CD14-positive monocyte (primary cell): ENCODE measurements at regions not wholly inside any gene's neighbourhood (a gene's known extent, or its start where the extent isn't known, plus 50 kb on each side); places are given as distances from the start of the nearest gene placed in this dataset.

ENCODE experiments used
- DNase-seq, 3 donors: peaks; one replicate each; pipeline ENCODE4 v3.0.0-alpha.2; 2011 to 2022
- H2AFZ ChIP-seq: 2 replicates; pipeline ENCODE4 v1.6.0; 2012; ENCODE audit warnings: mild to moderate bottlenecking, low read depth, low read length, inconsistent platforms; ENCODE audit not compliant: insufficient read depth, poor library complexity, severe bottlenecking
- H3K27ac ChIP-seq, 2 donors: 1 replicate in 1 of 2; 2 replicates in 1 of 2; pipeline ENCODE4 v1.5.1; 2012 to 2013; ENCODE audit warnings: low read length in 2 of 2, control low read depth in 1 of 2, inconsistent platforms in 1 of 2, low read depth in 1 of 2, mild to moderate bottlenecking in 1 of 2
- H3K27me3 ChIP-seq, 2 donors: one replicate each; pipeline versions ENCODE4 v1.6.0 to v1.6.1; 2011 to 2013; ENCODE audit warnings: low read length in 2 of 2; ENCODE audit not compliant: control insufficient read depth in 2 of 2, insufficient read depth in 2 of 2
- H3K36me3 ChIP-seq, 2 donors: replicated peaks in 1 of 2; 1 replicate in 1 of 2; 2 replicates in 1 of 2; pipeline versions ENCODE4 v1.5.1 to v1.6.1; 2012 to 2013; ENCODE audit warnings: low read length in 2 of 2, control low read depth in 1 of 2, inconsistent platforms in 1 of 2, mild to moderate bottlenecking in 1 of 2; ENCODE audit not compliant: insufficient read depth in 2 of 2, control insufficient read depth in 1 of 2
- H3K4me1 ChIP-seq, 2 donors: 1 replicate in 1 of 2; 2 replicates in 1 of 2; pipeline versions ENCODE4 v1.5.1 to v1.6.1; 2012 to 2013; ENCODE audit warnings: low read length in 2 of 2, control low read depth in 1 of 2, inconsistent platforms in 1 of 2, mild to moderate bottlenecking in 1 of 2, moderate library complexity in 1 of 2; ENCODE audit not compliant: insufficient read depth in 2 of 2, control insufficient read depth in 1 of 2
- H3K4me2 ChIP-seq: replicated peaks from 2 replicates; pipeline ENCODE3; 2012; ENCODE audit warnings: low read length, moderate library complexity, mild to moderate bottlenecking; ENCODE audit not compliant: poor library complexity, severe bottlenecking; ENCODE audit errors: extremely low read depth
- H3K4me3 ChIP-seq, 3 experiments: fragments of 200-600 bp in 1 of 3; sonication (generic) in 1 of 3; replicated peaks in 1 of 3; 1 replicate in 2 of 3; 2 replicates in 1 of 3; pipeline ENCODE4 v1.5.1; 2011 to 2013; ENCODE audit warnings: low read length in 3 of 3, mild to moderate bottlenecking in 3 of 3, control low read depth in 2 of 3, low read depth in 2 of 3, inconsistent platforms in 1 of 3, moderate library complexity in 1 of 3
- H3K79me2 ChIP-seq: 2 replicates; pipeline ENCODE4 v1.6.0; 2012; ENCODE audit warnings: mild to moderate bottlenecking, control low read depth, inconsistent platforms, low read length, moderate library complexity; ENCODE audit not compliant: insufficient read depth
- H3K9ac ChIP-seq: 2 replicates; pipeline ENCODE4 v1.6.0; 2017; ENCODE audit warnings: low read length, mild to moderate bottlenecking; ENCODE audit not compliant: insufficient read depth, poor library complexity, severe bottlenecking
- H3K9me3 ChIP-seq, 2 donors: replicated peaks in 1 of 2; 1 replicate in 1 of 2; 2 replicates in 1 of 2; pipeline versions ENCODE4 v1.5.1 to v1.6.1; 2012 to 2013; ENCODE audit warnings: low read length in 2 of 2, control low read depth in 1 of 2; ENCODE audit not compliant: control insufficient read depth in 1 of 2, insufficient read depth in 1 of 2
- H4K20me1 ChIP-seq: 2 replicates; pipeline ENCODE4 v1.6.0; 2012; ENCODE audit warnings: mild to moderate bottlenecking, low read length, control low read depth, moderate library complexity; ENCODE audit not compliant: insufficient read depth
- H3K27ac Mint-ChIP-seq, 7 donors: one replicate each; pipeline ENCODE4 v1.8.0; 2020; ENCODE audit warnings: mild to moderate bottlenecking in 7 of 7, mixed read lengths in 7 of 7, moderate library complexity in 6 of 7, inconsistent platforms in 2 of 7
- H3K27me3 Mint-ChIP-seq, 3 donors: one replicate each; pipeline ENCODE4 v1.8.0; 2021 to 2022; ENCODE audit warnings: low read depth in 3 of 3, mild to moderate bottlenecking in 3 of 3, mixed read lengths in 3 of 3, moderate library complexity in 3 of 3, inconsistent platforms in 1 of 3
- H3K36me3 Mint-ChIP-seq, 2 donors: one replicate each; pipeline ENCODE4 v1.8.0; 2020; ENCODE audit warnings: mixed read lengths in 2 of 2, inconsistent platforms in 1 of 2, mild to moderate bottlenecking in 1 of 2
- H3K4me1 Mint-ChIP-seq: one replicate; pipeline ENCODE4 v1.8.0; 2020; ENCODE audit warnings: mild to moderate bottlenecking, mixed read lengths
- H3K4me3 Mint-ChIP-seq, 2 donors: one replicate each; pipeline ENCODE4 v1.8.0; 2020; ENCODE audit warnings: mild to moderate bottlenecking in 2 of 2, mixed read lengths in 2 of 2, moderate library complexity in 1 of 2
- H3K9me3 Mint-ChIP-seq, 7 donors: one replicate each; pipeline ENCODE4 v1.8.0; 2020 to 2022; ENCODE audit warnings: mixed read lengths in 7 of 7, mild to moderate bottlenecking in 6 of 7, moderate library complexity in 6 of 7, inconsistent platforms in 2 of 7
- CTCF ChIP-seq: fragments of 200-600 bp; IDR thresholded peaks from one replicate; pipeline ENCODE4 v1.8.0; 2022; ENCODE audit warnings: antibody characterized with exemption, mild to moderate bottlenecking
- WGBS: methylation state at CpG from one replicate; pipeline ENCODE4 v1.1.5; 2013; ENCODE audit warnings: missing lambda C conversion rate; ENCODE audit not compliant: insufficient coverage; 5-methylcytosine and 5-hydroxymethylcytosine counted together
- intact Hi-C, 2 donors: fragments of 100-400 bp; cut with micrococcal nuclease; formaldehyde crosslinking; loops; one replicate each; pipeline versions ENCODE4 v1.15.0 to v1.15.1; 2023

DNA sequence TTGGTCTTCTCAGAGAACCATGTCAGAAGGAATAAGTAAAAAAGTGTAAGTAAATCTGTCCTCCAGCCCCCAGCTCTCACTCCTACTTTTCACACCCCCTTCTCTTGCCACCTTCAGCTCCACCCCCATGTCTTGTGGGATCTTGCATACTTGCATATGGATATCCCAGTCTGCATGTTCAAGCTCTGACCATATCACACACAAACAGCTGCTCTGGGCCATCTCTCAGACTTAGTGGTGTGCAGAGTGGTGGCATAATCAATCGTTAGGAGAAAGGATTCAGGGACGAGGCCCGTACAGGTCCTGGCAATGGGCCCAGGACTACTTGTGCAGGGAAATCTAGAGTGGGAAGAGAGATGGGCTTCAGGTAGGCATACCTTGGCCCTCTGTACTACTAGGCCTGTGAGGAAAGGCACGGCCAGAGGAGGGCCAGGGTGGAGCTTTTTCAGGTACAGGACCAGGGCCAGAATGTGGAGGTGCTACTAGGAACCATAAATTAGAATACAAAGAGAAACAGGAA is 112.0 kb upstream of the SGK1 start:
- no peak overlapping the region for H3K4me2 ChIP-seq
- Mint-ChIP-seq H3K4me1 (peaks cover 32% of the 10 kb centered on the region), H3K36me3 (no peaks in the 10 kb centered on the region), H3K27me3 (peaks cover 0 to 1% (median 0%) of the 10 kb centered on the region in 3 donors), H3K9me3 (peaks cover 0 to 4% (median 0%) of the 10 kb centered on the region in 7 donors), H3K4me3 (no peak overlapping the region), H3K27ac (no peak overlapping the region)
- H3K27me3 ChIP-seq: no peaks in the 10 kb centered on the region
- 93% methylated on average over 4 of the region's 4 CpGs for WGBS
- H2AFZ ChIP-seq: no peak overlapping the region
- H3K4me1 ChIP-seq: peaks cover 10 to 29% of the 10 kb centered on the region in 2 donors
- H4K20me1 ChIP-seq: no peaks in the 10 kb centered on the region
- H3K27ac ChIP-seq: no peak overlapping the region
- H3K36me3 ChIP-seq: no peaks in the 10 kb centered on the region
- DNase-seq: no peak
- no peak overlapping the region for H3K4me3 ChIP-seq
- intact Hi-C loops: loop anchor here (10.0 kb wide), 2 partner anchors 45 to 195 kb away; no protein-coding TSS in a partner anchor
- H3K79me2 ChIP-seq: no peaks in the 10 kb centered on the region
- no peak for TF ChIP-seq CTCF
- H3K9me3 ChIP-seq: no peaks in the 10 kb centered on the region
- no peak overlapping the region for H3K9ac ChIP-seq

- TF ChIP-seq CTCF: no peak
- Histone ChIP-seq H2AFZ (no peak overlapping the region), H3K4me1 (peaks cover 25 to 48% of the 10 kb centered on the region in 2 donors), H3K9me3 (no peaks in the 10 kb centered on the region), H3K79me2 (no peaks in the 10 kb centered on the region), H3K4me2 (no peak overlapping the region), H3K36me3 (no peaks in the 10 kb centered on the region), H3K27ac (no peak overlapping the region), H3K27me3 (no peaks in the 10 kb centered on the region), H4K20me1 (no peaks in the 10 kb centered on the region), H3K4me3 (no peak overlapping the region), H3K9ac (no peak overlapping the region)
- Mint-ChIP-seq H3K4me1 (peaks cover 47% of the 10 kb centered on the region), H3K27me3 (peaks cover 0 to 4% (median 1%) of the 10 kb centered on the region in 3 donors), H3K4me3 (no peak overlapping the region), H3K36me3 (no peaks in the 10 kb centered on the region), H3K27ac (peak overlapping the region in 1 of 7 donors; percentile 53), H3K9me3 (peaks cover 0 to 9% (median 0%) of the 10 kb centered on the region in 7 donors)
- no CpG with 5 or more reads among the region's 1 CpG for WGBS
- intact Hi-C loops: loop anchor here in 1 of 2 donors (10.0 kb wide), 1 partner anchor 193 kb away; no protein-coding TSS in a partner anchor
- DNase-seq: no peak
Measured at GRCh38 chr6:134427721-134428120, 109.8 kb upstream of the SGK1 start.
